ENCODE measurements at regions not wholly inside any gene's neighbourhood (a gene's known extent, or its start where the extent isn't known, plus 50 kb on each side); places are given as distances from the start of the nearest gene placed in this dataset.

DNA sequence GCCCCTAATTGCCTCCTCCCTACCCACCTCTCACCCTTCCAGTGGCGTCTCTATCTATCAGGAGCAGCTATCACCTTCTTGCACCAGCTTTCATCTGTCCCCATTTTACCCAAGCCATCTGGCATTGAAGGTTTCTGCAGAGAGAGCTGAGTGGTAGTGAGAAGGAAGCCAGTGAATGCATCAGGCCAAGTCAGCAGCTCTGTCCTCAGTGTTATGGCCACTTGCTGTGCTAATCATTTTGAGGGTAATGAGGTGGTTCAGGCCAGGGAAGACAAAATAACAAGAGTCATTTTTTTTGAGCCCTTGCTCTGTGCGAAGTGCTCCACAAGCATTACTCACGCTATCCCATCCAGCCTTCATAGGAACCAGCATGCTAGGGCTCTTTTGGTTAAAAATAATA is 164.7 kb downstream of the SUDS3 start:
- 58% methylated on average over 3 of the region's 3 CpGs for WGBS (ENCODE audit: low lambda C conversion rate)
- intact Hi-C loops (cut with micrococcal nuclease; ENCODE audit: unreplicated experiment) (no loop called here), in situ Hi-C loops (cut with HindIII; ENCODE audit: extremely low pct_ligation_motif_present, low pct_unique_long_range_greater_than_20kb) (no loop called here)
- Histone ChIP-seq H3K9ac (ENCODE audit: insufficient read depth, low read depth, low read length) (no peak overlapping the region), H3K4me3 (replicated peaks in 1 of 3; ENCODE audit: insufficient read depth in 1 of 3, low read depth in 2 of 3, low read length in 3 of 3) (no peak overlapping the region), H3K4me1 (ENCODE audit: insufficient read depth, low read length) (no peaks in the 10 kb centered on the region), H3K79me2 (ENCODE audit: insufficient read depth, low read length) (no peaks in the 10 kb centered on the region), H4K20me1 (ENCODE audit: insufficient read depth, low read length) (no peaks in the 10 kb centered on the region), H3K9me3 (ENCODE audit: low read length) (no peaks in the 10 kb centered on the region), H3K27me3 (ENCODE audit: control insufficient read depth in 1 of 2, insufficient read depth in 2 of 2, low read length in 2 of 2) (no peaks in the 10 kb centered on the region), H3K27ac (ENCODE audit: extremely low read length, insufficient read depth, low read length) (no peak overlapping the region), H3K4me2 (ENCODE audit: low read depth, low read length) (no peak overlapping the region), H2AFZ (ENCODE audit: low read length) (no peak overlapping the region), H3K36me3 (replicated peaks in 1 of 2; ENCODE audit: control insufficient read depth in 1 of 2, insufficient read depth in 2 of 2, low read length in 2 of 2) (no peaks in the 10 kb centered on the region)
- DNase-seq (ENCODE audit: low spot score): no peak
- CTCF ChIA-PET (ENCODE audit: low intra/inter-chr PET ratio, low total read pairs): no interaction called here
- POLR2A ChIA-PET: no interaction called here
- no TSS peak for BruUV-seq (replicated peaks)
- ATAC-seq: no peak
- no peak for TF ChIP-seq ZNF616 (CRISPR knock-in tag; IDR thresholded peaks at IDR 0.05; ENCODE audit: low read depth)
- TF ChIP-seq NFKB2 (CRISPR knock-in tag; IDR thresholded peaks at IDR 0.05; ENCODE audit: borderline replicate concordance): no peak
- no peak for TF ChIP-seq SALL1 (CRISPR knock-in tag; IDR thresholded peaks at IDR 0.05)
- TF ChIP-seq, protein P1, sequence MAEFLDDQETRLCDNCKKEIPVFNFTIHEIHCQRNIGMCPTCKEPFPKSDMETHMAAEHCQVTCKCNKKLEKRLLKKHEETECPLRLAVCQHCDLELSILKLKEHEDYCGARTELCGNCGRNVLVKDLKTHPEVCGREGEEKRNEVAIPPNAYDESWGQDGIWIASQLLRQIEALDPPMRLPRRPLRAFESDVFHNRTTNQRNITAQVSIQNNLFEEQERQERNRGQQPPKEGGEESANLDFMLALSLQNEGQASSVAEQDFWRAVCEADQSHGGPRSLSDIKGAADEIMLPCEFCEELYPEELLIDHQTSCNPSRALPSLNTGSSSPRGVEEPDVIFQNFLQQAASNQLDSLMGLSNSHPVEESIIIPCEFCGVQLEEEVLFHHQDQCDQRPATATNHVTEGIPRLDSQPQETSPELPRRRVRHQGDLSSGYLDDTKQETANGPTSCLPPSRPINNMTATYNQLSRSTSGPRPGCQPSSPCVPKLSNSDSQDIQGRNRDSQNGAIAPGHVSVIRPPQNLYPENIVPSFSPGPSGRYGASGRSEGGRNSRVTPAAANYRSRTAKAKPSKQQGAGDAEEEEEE (CRISPR knock-in tag; IDR thresholded peaks at IDR 0.05; ENCODE audit: borderline replicate concordance): no peak
- TF ChIP-seq SP2 (CRISPR knock-in tag; IDR thresholded peaks at IDR 0.05): no peak
- no peak for TF ChIP-seq MLLT10 (CRISPR knock-in tag; IDR thresholded peaks at IDR 0.05)
- no peak for TF ChIP-seq ZSCAN22 (CRISPR knock-in tag; IDR thresholded peaks at IDR 0.05)
- TF ChIP-seq, protein P2, sequence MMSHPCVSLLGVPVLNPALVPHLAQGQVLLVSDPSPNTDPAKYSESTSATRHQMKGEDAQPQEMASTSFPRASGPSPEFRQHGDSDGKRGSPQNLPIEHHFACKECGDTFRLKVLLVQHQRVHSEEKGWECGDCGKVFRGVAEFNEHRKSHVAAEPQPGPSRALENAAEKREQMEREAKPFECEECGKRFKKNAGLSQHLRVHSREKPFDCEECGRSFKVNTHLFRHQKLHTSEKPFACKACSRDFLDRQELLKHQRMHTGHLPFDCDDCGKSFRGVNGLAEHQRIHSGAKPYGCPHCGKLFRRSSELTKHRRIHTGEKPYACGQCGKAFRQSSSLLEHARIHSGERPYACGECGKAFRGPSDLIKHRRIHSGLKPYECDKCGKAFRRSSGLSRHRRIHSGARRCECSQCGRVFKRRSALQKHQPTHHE (CRISPR knock-in tag; IDR thresholded peaks at IDR 0.05; ENCODE audit: borderline replicate concordance): no peak
- TF ChIP-seq ZNF20 (CRISPR knock-in tag; IDR thresholded peaks at IDR 0.05): no peak
- no peak for FAIRE-seq
